Gastrocnemius medialis (tissue), 4 donors: ENCODE measurements at regions not wholly inside any gene's neighbourhood (a gene's known extent, or its start where the extent isn't known, plus 50 kb on each side); places are given as distances from the start of the nearest gene placed in this dataset.

Source experiments
- POLR2A ChIP-seq, 2 donors: fragments of 450-650 bp; IDR thresholded peaks; one replicate each; pipeline ENCODE4 v1.6.1; 2017; ENCODE audit warnings: antibody characterized with exemption in 2 of 2, mild to moderate bottlenecking in 2 of 2, moderate library complexity in 2 of 2
- TF ChIP-seq, protein P1 (sequence below), 5 experiments: fragments of 450-650 bp in 3 of 5; fragments of 200-600 bp in 2 of 5; sonication (generic) in 2 of 5; IDR thresholded peaks in 4 of 5; conservative IDR thresholded peaks in 1 of 5; 1 replicate in 4 of 5; 2 replicates in 1 of 5; pipeline ENCODE4 v1.5.1; 2016 to 2019; ENCODE audit warnings: antibody characterized with exemption in 5 of 5, mild to moderate bottlenecking in 3 of 5, moderate library complexity in 3 of 5

GRCh38 chr5:99033014-99033900 is 104.5 kb upstream of the CHD1 start:
- TF ChIP-seq, protein P1, sequence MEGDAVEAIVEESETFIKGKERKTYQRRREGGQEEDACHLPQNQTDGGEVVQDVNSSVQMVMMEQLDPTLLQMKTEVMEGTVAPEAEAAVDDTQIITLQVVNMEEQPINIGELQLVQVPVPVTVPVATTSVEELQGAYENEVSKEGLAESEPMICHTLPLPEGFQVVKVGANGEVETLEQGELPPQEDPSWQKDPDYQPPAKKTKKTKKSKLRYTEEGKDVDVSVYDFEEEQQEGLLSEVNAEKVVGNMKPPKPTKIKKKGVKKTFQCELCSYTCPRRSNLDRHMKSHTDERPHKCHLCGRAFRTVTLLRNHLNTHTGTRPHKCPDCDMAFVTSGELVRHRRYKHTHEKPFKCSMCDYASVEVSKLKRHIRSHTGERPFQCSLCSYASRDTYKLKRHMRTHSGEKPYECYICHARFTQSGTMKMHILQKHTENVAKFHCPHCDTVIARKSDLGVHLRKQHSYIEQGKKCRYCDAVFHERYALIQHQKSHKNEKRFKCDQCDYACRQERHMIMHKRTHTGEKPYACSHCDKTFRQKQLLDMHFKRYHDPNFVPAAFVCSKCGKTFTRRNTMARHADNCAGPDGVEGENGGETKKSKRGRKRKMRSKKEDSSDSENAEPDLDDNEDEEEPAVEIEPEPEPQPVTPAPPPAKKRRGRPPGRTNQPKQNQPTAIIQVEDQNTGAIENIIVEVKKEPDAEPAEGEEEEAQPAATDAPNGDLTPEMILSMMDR (IDR thresholded peaks at IDR 0.05 in 4 of 5, conservative IDR thresholded peaks at IDR 0.05 in 1 of 5): no peak
- no peak for TF ChIP-seq POLR2A (IDR thresholded peaks at IDR 0.05)
